ENCODE measurements at regions not wholly inside any gene's neighbourhood (a gene's known extent, or its start where the extent isn't known, plus 50 kb on each side); places are given as distances from the start of the nearest gene placed in this dataset.

- Histone ChIP-seq H3K27me3 (no peaks in the 10 kb centered on the region), H3K9me3 (no peaks in the 10 kb centered on the region), H3K4me3 (no peak overlapping the region), H3K27ac (no peak overlapping the region), H3K36me3 (no peaks in the 10 kb centered on the region), H3K4me1 (no peaks in the 10 kb centered on the region)
- DNase-seq (no peak), ATAC-seq (no peak)
- no peak for TF ChIP-seq POLR2A (IDR thresholded peaks at IDR 0.05)
- TF ChIP-seq CTCF (IDR thresholded peaks at IDR 0.05), result no peak
- intact Hi-C loops (cut with DNase I), result no loop called here
- 60% methylated on average over 5 of the region's 5 CpGs for WGBS (ENCODE audit: insufficient coverage, low coverage, low lambda C conversion rate, missing lambda C conversion rate)
Measured at GRCh38 chr21:32909393-32909792, 116.3 kb upstream of the OLIG2 start.

- intact Hi-C loops (cut with DNase I), result no loop called here
- no peaks in the 10 kb centered on the region for H3K9me3 ChIP-seq
- WGBS (ENCODE audit: insufficient coverage, low coverage, low lambda C conversion rate, missing lambda C conversion rate), result 22% methylated on average over 3 of the region's 3 CpGs
- no peak overlapping the region for H3K27ac ChIP-seq
- TF ChIP-seq CTCF (IDR thresholded peaks at IDR 0.05) (no peak), POLR2A (IDR thresholded peaks at IDR 0.05) (no peak)
- H3K27me3 ChIP-seq, result no peaks in the 10 kb centered on the region
- no peak for DNase-seq
- H3K4me1 ChIP-seq, result no peaks in the 10 kb centered on the region
- no peak overlapping the region for H3K4me3 ChIP-seq
- H3K36me3 ChIP-seq, result no peaks in the 10 kb centered on the region
- ATAC-seq, result no peak
Measured at GRCh38 chr21:32914424-32915039, 111.2 kb upstream of the OLIG2 start.

GRCh38 chr21:32915099-32915498, 110.6 kb upstream of the OLIG2 start:
- 67% methylated on average over 1 of the region's 1 CpG for WGBS (ENCODE audit: insufficient coverage, low coverage, low lambda C conversion rate, missing lambda C conversion rate)
- Histone ChIP-seq H3K4me3 (no peak overlapping the region), H3K27ac (no peak overlapping the region), H3K9me3 (no peaks in the 10 kb centered on the region), H3K4me1 (no peaks in the 10 kb centered on the region), H3K36me3 (no peaks in the 10 kb centered on the region), H3K27me3 (no peaks in the 10 kb centered on the region)
- intact Hi-C loops (cut with DNase I), result no loop called here
- TF ChIP-seq CTCF (IDR thresholded peaks at IDR 0.05) (no peak), POLR2A (IDR thresholded peaks at IDR 0.05) (no peak)
- ATAC-seq (no peak), DNase-seq (no peak)

GRCh38 chr21:32916088-32916487, 109.6 kb upstream of the OLIG2 start:
- 100% methylated on average over 1 of the region's 1 CpG for WGBS (ENCODE audit: insufficient coverage, low coverage, low lambda C conversion rate, missing lambda C conversion rate)
- Histone ChIP-seq H3K27me3 (no peaks in the 10 kb centered on the region), H3K4me3 (no peak overlapping the region), H3K27ac (no peak overlapping the region), H3K36me3 (no peaks in the 10 kb centered on the region), H3K4me1 (no peaks in the 10 kb centered on the region), H3K9me3 (no peaks in the 10 kb centered on the region)
- ATAC-seq, result no peak
- no peak for TF ChIP-seq CTCF (IDR thresholded peaks at IDR 0.05)
- TF ChIP-seq POLR2A (IDR thresholded peaks at IDR 0.05), result no peak
- intact Hi-C loops (cut with DNase I), result no loop called here
- DNase-seq, result no peak

Data from right lobe of liver (tissue), 6 donors.